GM23338 (cell line): ENCODE measurements at regions not wholly inside any gene's neighbourhood (a gene's known extent, or its start where the extent isn't known, plus 50 kb on each side); places are given as distances from the start of the nearest gene placed in this dataset.

Source experiments
- ATAC-seq: fragments of 200-7000 bp; cut with Tn5 transposase; 3 replicates; pipeline ENCODE4 v1.9.1; 2020
- DNase-seq: peaks from one replicate; pipeline ENCODE4 v3.0.0-alpha.2; 2015; ENCODE audit warnings: low spot score
- H2AFZ ChIP-seq: fragments of 200-600 bp; sonication (generic); 2 replicates; pipeline ENCODE4 v1.8.0; 2016; ENCODE audit warnings: antibody characterized with exemption, mild to moderate bottlenecking, moderate library complexity
- H3F3A ChIP-seq: fragments of 200-600 bp; sonication (generic); replicated peaks from 2 replicates; pipeline ENCODE4 v1.8.0; 2017; ENCODE audit warnings: antibody characterized with exemption, mixed run types, low read depth
- H3K27ac ChIP-seq: fragments of 200-600 bp; sonication (generic); 2 replicates; pipeline ENCODE4 v1.6.1; 2016; ENCODE audit warnings: low read depth
- H3K27me3 ChIP-seq: fragments of 200-600 bp; sonication (generic); 2 replicates; pipeline ENCODE4 v1.8.0; 2016; ENCODE audit warnings: mild to moderate bottlenecking, mixed run types, moderate library complexity; ENCODE audit not compliant: insufficient read depth
- H3K36me3 ChIP-seq: fragments of 200-600 bp; sonication (generic); 2 replicates; pipeline ENCODE4 v1.8.0; 2016; ENCODE audit warnings: mild to moderate bottlenecking; ENCODE audit not compliant: insufficient read depth
- H3K4me1 ChIP-seq: fragments of 200-600 bp; sonication (generic); 2 replicates; pipeline ENCODE4 v1.8.0; 2016; ENCODE audit warnings: mild to moderate bottlenecking, moderate library complexity; ENCODE audit not compliant: insufficient read depth
- H3K4me2 ChIP-seq: fragments of 200-600 bp; sonication (generic); 2 replicates; pipeline ENCODE4 v1.7.1; 2017; ENCODE audit warnings: mixed run types
- H3K4me3 ChIP-seq: fragments of 200-600 bp; sonication (generic); 2 replicates; pipeline ENCODE4 v1.6.1; 2016; ENCODE audit warnings: mixed run types
- H3K79me2 ChIP-seq: fragments of 200-600 bp; sonication (generic); replicated peaks from 2 replicates; pipeline ENCODE4 v1.8.0; 2017; ENCODE audit warnings: mild to moderate bottlenecking; ENCODE audit not compliant: insufficient read depth
- H3K9me2 ChIP-seq: fragments of 200-600 bp; sonication (generic); 2 replicates; pipeline ENCODE4 v1.8.0; 2017; ENCODE audit not compliant: insufficient read depth
- H4K20me1 ChIP-seq: fragments of 200-600 bp; sonication (generic); replicated peaks from 2 replicates; pipeline ENCODE4 v1.8.0; 2017; ENCODE audit warnings: mild to moderate bottlenecking; ENCODE audit not compliant: insufficient read depth
- H3K27ac Mint-ChIP-seq: 2 replicates; pipeline ENCODE4 v1.8.0; 2020; ENCODE audit warnings: inconsistent platforms, mild to moderate bottlenecking, moderate library complexity, mixed read lengths
- H3K27me3 Mint-ChIP-seq: 3 replicates; pipeline ENCODE4 v1.8.0; 2022; ENCODE audit warnings: low read depth, mild to moderate bottlenecking, moderate library complexity, mixed read lengths, inconsistent platforms; ENCODE audit not compliant: insufficient read depth, poor library complexity
- H3K36me3 Mint-ChIP-seq: 3 replicates; pipeline ENCODE4 v1.8.0; 2021; ENCODE audit warnings: low read depth, mild to moderate bottlenecking, inconsistent platforms, moderate library complexity, mixed read lengths
- H3K4me1 Mint-ChIP-seq: 3 replicates; pipeline ENCODE4 v1.8.0; 2020; ENCODE audit warnings: mild to moderate bottlenecking, inconsistent platforms, mixed read lengths
- H3K4me3 Mint-ChIP-seq: 3 replicates; pipeline ENCODE4 v1.8.0; 2021; ENCODE audit warnings: moderate library complexity, mild to moderate bottlenecking, inconsistent platforms, mixed read lengths
- H3K9me3 Mint-ChIP-seq: 3 replicates; pipeline ENCODE4 v1.8.0; 2020; ENCODE audit warnings: moderate library complexity, mild to moderate bottlenecking, inconsistent platforms, mixed read lengths
- EZH2 ChIP-seq: fragments of 200-600 bp; sonication (generic); IDR thresholded peaks from one replicate; pipeline ENCODE4 v1.8.0; 2017; ENCODE audit warnings: antibody characterized with exemption, mild to moderate bottlenecking, low read depth; ENCODE audit not compliant: unreplicated experiment
- POLR2AphosphoS5 ChIP-seq: IDR thresholded peaks from 2 replicates; pipeline ENCODE4 v1.6.1; 2016; ENCODE audit warnings: antibody characterized with exemption, low read depth
- ZNF331 ChIP-seq: fragments of 250-450 bp; sonication (Bioruptor Pico); IDR thresholded peaks from 2 replicates; pipeline ENCODE4 v1.5.0; 2020; ENCODE audit warnings: low read depth, mild to moderate bottlenecking, moderate library complexity
- TF ChIP-seq, protein P1 (sequence below): IDR thresholded peaks from one replicate; pipeline ENCODE4 v1.6.1; 2018; ENCODE audit warnings: antibody characterized with exemption; ENCODE audit not compliant: unreplicated experiment
- TF ChIP-seq, protein P2 (sequence below): fragments of 250-450 bp; sonication (Bioruptor Pico); IDR thresholded peaks from 2 replicates; pipeline ENCODE4 v1.5.0; 2020; ENCODE audit warnings: mild to moderate bottlenecking, moderate library complexity

DNA sequence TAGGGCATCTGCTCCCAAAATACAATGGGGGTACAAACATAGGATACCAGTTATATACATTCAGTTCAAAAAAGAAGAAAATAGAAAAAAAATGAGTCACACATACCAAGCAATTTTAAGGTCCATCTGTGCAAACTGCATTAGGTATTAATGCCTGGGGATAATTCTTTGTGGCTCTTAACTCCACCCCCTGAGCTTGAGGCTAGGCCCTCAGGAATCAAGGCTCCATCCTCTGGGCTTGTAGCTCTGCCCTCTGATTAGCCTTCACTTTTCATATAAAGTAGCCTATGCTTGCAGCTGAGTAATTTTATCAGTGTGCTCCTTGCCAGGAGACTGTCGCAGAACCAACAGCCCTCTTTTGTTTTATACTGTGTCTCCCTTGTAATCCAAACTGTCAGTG, 69.9 kb upstream of the BACE2 start:
- H3K4me3 ChIP-seq = no peak overlapping the region
- H3K4me1 ChIP-seq = no peaks in the 10 kb centered on the region
- ATAC-seq (no peak), DNase-seq (no peak)
- H3K4me1 Mint-ChIP-seq = no peaks in the 10 kb centered on the region
- no peak overlapping the region for H3K4me3 Mint-ChIP-seq
- H3K9me3 Mint-ChIP-seq = peaks cover 94% of the 10 kb centered on the region
- peaks cover 12% of the 10 kb centered on the region; the same call in 2 of the 3 replicates for H3K36me3 Mint-ChIP-seq
- H3K4me2 ChIP-seq = no peak overlapping the region
- no peak overlapping the region for H3K27ac Mint-ChIP-seq
- no peak overlapping the region for H2AFZ ChIP-seq
- H3K27me3 Mint-ChIP-seq = no peaks in the 10 kb centered on the region
- H4K20me1 ChIP-seq = no peaks in the 10 kb centered on the region
- H3K36me3 ChIP-seq = no peaks in the 10 kb centered on the region
- no peaks in the 10 kb centered on the region for H3K27me3 ChIP-seq
- TF ChIP-seq, protein P1, sequence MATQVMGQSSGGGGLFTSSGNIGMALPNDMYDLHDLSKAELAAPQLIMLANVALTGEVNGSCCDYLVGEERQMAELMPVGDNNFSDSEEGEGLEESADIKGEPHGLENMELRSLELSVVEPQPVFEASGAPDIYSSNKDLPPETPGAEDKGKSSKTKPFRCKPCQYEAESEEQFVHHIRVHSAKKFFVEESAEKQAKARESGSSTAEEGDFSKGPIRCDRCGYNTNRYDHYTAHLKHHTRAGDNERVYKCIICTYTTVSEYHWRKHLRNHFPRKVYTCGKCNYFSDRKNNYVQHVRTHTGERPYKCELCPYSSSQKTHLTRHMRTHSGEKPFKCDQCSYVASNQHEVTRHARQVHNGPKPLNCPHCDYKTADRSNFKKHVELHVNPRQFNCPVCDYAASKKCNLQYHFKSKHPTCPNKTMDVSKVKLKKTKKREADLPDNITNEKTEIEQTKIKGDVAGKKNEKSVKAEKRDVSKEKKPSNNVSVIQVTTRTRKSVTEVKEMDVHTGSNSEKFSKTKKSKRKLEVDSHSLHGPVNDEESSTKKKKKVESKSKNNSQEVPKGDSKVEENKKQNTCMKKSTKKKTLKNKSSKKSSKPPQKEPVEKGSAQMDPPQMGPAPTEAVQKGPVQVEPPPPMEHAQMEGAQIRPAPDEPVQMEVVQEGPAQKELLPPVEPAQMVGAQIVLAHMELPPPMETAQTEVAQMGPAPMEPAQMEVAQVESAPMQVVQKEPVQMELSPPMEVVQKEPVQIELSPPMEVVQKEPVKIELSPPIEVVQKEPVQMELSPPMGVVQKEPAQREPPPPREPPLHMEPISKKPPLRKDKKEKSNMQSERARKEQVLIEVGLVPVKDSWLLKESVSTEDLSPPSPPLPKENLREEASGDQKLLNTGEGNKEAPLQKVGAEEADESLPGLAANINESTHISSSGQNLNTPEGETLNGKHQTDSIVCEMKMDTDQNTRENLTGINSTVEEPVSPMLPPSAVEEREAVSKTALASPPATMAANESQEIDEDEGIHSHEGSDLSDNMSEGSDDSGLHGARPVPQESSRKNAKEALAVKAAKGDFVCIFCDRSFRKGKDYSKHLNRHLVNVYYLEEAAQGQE = no peak
- TF ChIP-seq ZNF331 (no peak), POLR2AphosphoS5 (no peak), EZH2 (no peak)
- TF ChIP-seq, protein P2, sequence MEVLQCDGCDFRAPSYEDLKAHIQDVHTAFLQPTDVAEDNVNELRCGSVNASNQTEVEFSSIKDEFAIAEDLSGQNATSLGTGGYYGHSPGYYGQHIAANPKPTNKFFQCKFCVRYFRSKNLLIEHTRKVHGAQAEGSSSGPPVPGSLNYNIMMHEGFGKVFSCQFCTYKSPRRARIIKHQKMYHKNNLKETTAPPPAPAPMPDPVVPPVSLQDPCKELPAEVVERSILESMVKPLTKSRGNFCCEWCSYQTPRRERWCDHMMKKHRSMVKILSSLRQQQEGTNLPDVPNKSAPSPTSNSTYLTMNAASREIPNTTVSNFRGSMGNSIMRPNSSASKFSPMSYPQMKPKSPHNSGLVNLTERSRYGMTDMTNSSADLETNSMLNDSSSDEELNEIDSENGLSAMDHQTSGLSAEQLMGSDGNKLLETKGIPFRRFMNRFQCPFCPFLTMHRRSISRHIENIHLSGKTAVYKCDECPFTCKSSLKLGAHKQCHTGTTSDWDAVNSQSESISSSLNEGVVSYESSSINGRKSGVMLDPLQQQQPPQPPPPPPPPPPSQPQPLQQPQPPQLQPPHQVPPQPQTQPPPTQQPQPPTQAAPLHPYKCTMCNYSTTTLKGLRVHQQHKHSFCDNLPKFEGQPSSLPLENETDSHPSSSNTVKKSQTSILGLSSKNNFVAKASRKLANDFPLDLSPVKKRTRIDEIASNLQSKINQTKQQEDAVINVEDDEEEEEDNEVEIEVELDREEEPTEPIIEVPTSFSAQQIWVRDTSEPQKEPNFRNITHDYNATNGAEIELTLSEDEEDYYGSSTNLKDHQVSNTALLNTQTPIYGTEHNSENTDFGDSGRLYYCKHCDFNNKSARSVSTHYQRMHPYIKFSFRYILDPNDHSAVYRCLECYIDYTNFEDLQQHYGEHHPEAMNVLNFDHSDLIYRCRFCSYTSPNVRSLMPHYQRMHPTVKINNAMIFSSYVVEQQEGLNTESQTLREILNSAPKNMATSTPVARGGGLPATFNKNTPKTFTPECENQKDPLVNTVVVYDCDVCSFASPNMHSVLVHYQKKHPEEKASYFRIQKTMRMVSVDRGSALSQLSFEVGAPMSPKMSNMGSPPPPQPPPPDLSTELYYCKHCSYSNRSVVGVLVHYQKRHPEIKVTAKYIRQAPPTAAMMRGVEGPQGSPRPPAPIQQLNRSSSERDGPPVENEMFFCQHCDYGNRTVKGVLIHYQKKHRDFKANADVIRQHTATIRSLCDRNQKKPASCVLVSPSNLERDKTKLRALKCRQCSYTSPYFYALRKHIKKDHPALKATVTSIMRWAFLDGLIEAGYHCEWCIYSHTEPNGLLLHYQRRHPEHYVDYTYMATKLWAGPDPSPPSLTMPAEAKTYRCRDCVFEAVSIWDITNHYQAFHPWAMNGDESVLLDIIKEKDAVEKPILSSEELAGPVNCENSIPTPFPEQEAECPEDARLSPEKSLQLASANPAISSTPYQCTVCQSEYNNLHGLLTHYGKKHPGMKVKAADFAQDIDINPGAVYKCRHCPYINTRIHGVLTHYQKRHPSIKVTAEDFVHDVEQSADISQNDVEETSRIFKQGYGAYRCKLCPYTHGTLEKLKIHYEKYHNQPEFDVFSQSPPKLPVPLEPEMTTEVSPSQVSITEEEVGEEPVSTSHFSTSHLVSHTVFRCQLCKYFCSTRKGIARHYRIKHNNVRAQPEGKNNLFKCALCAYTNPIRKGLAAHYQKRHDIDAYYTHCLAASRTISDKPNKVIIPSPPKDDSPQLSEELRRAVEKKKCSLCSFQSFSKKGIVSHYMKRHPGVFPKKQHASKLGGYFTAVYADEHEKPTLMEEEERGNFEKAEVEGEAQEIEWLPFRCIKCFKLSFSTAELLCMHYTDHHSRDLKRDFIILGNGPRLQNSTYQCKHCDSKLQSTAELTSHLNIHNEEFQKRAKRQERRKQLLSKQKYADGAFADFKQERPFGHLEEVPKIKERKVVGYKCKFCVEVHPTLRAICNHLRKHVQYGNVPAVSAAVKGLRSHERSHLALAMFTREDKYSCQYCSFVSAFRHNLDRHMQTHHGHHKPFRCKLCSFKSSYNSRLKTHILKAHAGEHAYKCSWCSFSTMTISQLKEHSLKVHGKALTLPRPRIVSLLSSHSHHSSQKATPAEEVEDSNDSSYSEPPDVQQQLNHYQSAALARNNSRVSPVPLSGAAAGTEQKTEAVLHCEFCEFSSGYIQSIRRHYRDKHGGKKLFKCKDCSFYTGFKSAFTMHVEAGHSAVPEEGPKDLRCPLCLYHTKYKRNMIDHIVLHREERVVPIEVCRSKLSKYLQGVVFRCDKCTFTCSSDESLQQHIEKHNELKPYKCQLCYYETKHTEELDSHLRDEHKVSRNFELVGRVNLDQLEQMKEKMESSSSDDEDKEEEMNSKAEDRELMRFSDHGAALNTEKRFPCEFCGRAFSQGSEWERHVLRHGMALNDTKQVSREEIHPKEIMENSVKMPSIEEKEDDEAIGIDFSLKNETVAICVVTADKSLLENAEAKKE (CRISPR knock-in tag) = no peak
- no peaks in the 10 kb centered on the region for H3K79me2 ChIP-seq
- H3K9me2 ChIP-seq = no peaks in the 10 kb centered on the region
- no peaks in the 10 kb centered on the region for H3F3A ChIP-seq
- H3K27ac ChIP-seq = no peak overlapping the region
